B cell (primary cell): ENCODE measurements at regions not wholly inside any gene's neighbourhood (a gene's known extent, or its start where the extent isn't known, plus 50 kb on each side); places are given as distances from the start of the nearest gene placed in this dataset.
"Not testable (repeated sequence)": the region's sequence is repeated elsewhere in the genome, so short reads cannot be mapped to it uniquely, and the experiment has no call there.

ENCODE experiments used
- EZH2 ChIP-seq: IDR thresholded peaks from 2 replicates; pipeline ENCODE4 v1.6.1; 2012; ENCODE audit warnings: borderline replicate concordance, low read depth, mild to moderate bottlenecking, moderate library complexity, low read length; ENCODE audit not compliant: insufficient read depth, poor library complexity, severe bottlenecking
- TF ChIP-seq, protein P1 (sequence below): fragments of 200-600 bp; IDR thresholded peaks from one replicate; pipeline ENCODE4 v1.8.0; 2022; ENCODE audit warnings: antibody characterized with exemption, mild to moderate bottlenecking

DNA sequence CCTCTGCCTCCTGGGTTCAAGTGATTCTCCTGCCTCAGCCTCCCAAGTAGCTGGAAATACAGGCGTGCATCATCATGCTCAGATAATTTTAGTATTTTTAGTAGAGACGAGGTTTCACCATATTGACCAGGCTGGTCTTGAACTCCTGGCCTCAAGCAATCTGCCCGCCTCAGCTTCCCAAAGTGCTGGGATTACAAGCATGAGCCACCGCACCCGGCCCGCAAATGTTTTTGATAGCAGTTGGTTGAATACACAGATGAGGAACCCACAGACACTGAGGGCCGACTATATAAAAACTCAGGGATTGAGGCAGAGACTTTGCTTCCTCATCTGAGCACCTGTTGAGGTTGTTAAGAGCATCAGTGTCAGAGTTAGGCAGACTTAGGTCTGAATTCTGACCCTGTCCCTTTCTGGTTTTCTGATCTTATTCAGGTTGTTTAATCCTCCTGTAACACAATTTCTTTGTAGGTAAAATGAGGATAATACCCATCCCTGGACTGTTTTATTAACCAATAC, 84.7 kb downstream of the ZFP36L2 start:
- TF ChIP-seq, protein P1, sequence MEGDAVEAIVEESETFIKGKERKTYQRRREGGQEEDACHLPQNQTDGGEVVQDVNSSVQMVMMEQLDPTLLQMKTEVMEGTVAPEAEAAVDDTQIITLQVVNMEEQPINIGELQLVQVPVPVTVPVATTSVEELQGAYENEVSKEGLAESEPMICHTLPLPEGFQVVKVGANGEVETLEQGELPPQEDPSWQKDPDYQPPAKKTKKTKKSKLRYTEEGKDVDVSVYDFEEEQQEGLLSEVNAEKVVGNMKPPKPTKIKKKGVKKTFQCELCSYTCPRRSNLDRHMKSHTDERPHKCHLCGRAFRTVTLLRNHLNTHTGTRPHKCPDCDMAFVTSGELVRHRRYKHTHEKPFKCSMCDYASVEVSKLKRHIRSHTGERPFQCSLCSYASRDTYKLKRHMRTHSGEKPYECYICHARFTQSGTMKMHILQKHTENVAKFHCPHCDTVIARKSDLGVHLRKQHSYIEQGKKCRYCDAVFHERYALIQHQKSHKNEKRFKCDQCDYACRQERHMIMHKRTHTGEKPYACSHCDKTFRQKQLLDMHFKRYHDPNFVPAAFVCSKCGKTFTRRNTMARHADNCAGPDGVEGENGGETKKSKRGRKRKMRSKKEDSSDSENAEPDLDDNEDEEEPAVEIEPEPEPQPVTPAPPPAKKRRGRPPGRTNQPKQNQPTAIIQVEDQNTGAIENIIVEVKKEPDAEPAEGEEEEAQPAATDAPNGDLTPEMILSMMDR = not testable (repeated sequence)
- not testable (repeated sequence) for TF ChIP-seq EZH2
